Effector memory CD4-positive, alpha-beta T cell (primary cell): ENCODE measurements at regions not wholly inside any gene's neighbourhood (a gene's known extent, or its start where the extent isn't known, plus 50 kb on each side); places are given as distances from the start of the nearest gene placed in this dataset.

ENCODE experiments used
- DNase-seq, 3 donors: peaks; one replicate each; pipeline ENCODE4 v3.0.0-alpha.2; 2020
- H3K27ac ChIP-seq: 2 replicates; pipeline ENCODE4 v1.7.0; 2013; ENCODE audit warnings: mild to moderate bottlenecking, low read length, moderate library complexity; ENCODE audit not compliant: insufficient read depth, poor library complexity, severe bottlenecking
- H3K27me3 ChIP-seq: replicated peaks from 2 replicates; pipeline ENCODE4 v1.7.0; 2013; ENCODE audit warnings: mild to moderate bottlenecking, low read length; ENCODE audit not compliant: insufficient read depth, control insufficient read depth, poor library complexity, severe bottlenecking
- H3K36me3 ChIP-seq: 2 replicates; pipeline ENCODE4 v1.7.0; 2013; ENCODE audit warnings: mild to moderate bottlenecking, low read length, moderate library complexity; ENCODE audit not compliant: control insufficient read depth, insufficient read depth
- H3K4me1 ChIP-seq: 2 replicates; pipeline ENCODE4 v1.7.0; 2013; ENCODE audit warnings: low read length, mild to moderate bottlenecking; ENCODE audit not compliant: control insufficient read depth, insufficient read depth, poor library complexity, severe bottlenecking
- H3K4me3 ChIP-seq: 2 replicates; pipeline ENCODE4 v1.7.0; 2013; ENCODE audit warnings: low read length, low read depth, mild to moderate bottlenecking; ENCODE audit not compliant: insufficient read depth, poor library complexity, severe bottlenecking
- H3K9me3 ChIP-seq: 2 replicates; pipeline ENCODE4 v1.7.0; 2013; ENCODE audit warnings: mild to moderate bottlenecking, low read length, moderate library complexity; ENCODE audit not compliant: control insufficient read depth

GRCh38 chr3:16090024-16090423, 84.5 kb upstream of the GALNT15 start:
- Histone ChIP-seq H3K27ac (no peak overlapping the region), H3K4me1 (no peaks in the 10 kb centered on the region), H3K9me3 (no peaks in the 10 kb centered on the region), H3K27me3 (no peaks in the 10 kb centered on the region), H3K36me3 (no peaks in the 10 kb centered on the region), H3K4me3 (no peak overlapping the region)
- no peak for DNase-seq

DNA sequence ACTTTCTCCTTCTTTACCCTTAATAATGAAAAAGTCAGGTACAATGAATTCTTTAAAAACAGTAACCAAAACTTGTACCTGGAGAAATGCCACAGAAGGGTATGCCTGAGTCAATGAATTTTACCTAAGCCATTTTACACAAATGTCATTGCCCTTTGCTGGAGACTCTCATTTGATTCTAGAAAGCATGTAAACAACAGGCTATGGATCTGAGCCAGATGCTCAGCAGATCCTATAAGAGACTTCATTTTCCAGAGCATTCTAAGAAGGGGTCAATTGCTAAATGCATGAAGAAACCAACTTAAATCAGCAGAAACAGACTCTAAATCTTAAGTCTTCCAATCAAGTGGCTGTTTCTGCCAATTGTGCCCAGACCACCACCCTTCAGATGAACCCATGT, 83.8 kb upstream of the GALNT15 start:
- DNase-seq, result no peak
- Histone ChIP-seq H3K27ac (no peak overlapping the region), H3K27me3 (no peaks in the 10 kb centered on the region), H3K4me3 (no peak overlapping the region), H3K4me1 (no peaks in the 10 kb centered on the region), H3K9me3 (no peaks in the 10 kb centered on the region), H3K36me3 (no peaks in the 10 kb centered on the region)

DNA sequence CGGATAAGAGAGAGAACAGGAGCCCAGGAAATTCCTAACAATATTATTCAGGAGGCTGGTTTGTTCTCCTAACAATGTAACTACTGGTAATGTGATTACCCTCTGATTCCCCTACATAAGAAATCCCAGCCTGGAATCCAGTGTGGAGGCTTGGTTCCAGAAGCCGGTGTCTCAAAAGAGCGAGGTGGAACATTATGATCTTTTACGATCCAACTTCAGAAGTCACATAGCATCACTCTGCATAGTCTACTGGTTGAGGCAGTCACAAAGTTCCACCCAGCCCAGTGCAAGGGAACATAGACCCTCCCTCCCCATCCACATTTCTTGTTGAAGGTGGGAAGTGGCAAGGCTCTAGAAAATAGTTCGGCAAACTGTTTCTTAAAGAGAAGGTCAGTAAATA, 81.6 kb upstream of the GALNT15 start:
- no peak overlapping the region for H3K4me3 ChIP-seq
- no peaks in the 10 kb centered on the region for H3K27me3 ChIP-seq
- no peaks in the 10 kb centered on the region for H3K9me3 ChIP-seq
- no peak for DNase-seq
- no peak overlapping the region for H3K27ac ChIP-seq
- H3K4me1 ChIP-seq, result no peaks in the 10 kb centered on the region
- no peaks in the 10 kb centered on the region for H3K36me3 ChIP-seq

DNA sequence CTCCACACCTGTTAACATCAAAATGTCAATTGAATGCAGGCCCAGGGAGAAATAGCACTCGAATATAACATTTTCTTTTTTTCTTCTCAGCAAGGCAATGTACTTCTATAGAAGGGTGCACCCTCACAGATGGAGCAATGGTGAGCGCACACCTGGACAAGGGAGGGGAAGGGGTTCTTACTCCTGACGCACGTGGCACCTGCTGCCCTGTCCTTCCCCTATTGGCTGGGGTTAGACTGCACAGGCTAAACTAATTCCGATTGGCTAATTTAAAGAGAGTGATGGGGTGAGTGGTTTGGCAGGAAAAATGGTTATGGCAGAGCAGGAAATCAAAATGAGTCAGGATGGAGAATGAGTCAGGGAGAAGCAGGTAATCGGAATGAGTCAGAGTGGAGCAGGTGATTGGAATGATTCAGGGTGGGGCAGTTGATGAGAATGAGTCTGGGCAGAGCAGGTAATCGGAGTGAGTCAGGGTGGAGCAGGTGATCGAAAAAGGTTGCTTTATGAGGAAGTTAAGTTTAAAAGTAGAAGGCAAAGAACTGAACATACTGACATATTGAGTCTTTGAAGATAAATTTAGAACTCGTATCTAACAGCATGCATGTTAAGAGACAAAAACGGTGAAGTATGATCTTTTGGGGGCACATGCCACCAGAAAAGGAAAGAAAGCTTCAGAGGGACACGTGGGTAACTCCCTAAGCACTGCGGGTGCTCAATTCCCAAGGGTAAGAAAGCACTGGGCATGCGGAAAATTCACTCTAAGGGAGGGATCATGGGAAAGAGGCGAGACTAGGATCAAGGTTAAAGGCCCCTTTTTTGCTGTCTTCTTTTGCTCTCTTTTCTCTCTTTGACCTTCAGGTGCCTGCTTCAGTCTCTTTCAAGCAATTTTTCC, 72.9 kb upstream of the GALNT15 start:
- Histone ChIP-seq H3K27ac (no peak overlapping the region), H3K4me3 (no peak overlapping the region), H3K36me3 (no peaks in the 10 kb centered on the region), H3K9me3 (no peaks in the 10 kb centered on the region), H3K4me1 (no peaks in the 10 kb centered on the region), H3K27me3 (no peaks in the 10 kb centered on the region)
- no peak for DNase-seq

DNA sequence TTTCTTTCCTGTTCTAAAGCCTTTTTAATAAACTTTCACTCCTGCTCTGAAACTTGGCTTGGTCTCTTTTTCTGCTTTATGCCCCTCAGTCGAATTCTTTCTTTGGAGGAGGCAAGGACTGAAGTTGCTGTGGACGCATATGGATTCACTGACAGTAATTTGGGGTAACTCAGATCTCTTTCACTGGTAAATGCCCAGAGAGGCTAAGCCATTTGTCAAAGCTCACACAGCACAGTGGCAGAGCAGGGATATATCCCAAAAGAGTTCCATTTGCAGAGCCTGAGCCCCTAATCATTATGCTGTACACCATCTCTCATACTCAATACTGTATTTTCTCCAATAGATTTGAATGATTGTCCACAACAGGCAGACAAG, 72.3 kb upstream of the GALNT15 start:
- H3K9me3 ChIP-seq, result no peaks in the 10 kb centered on the region
- no peaks in the 10 kb centered on the region for H3K36me3 ChIP-seq
- no peak overlapping the region for H3K27ac ChIP-seq
- no peaks in the 10 kb centered on the region for H3K27me3 ChIP-seq
- DNase-seq, result no peak
- H3K4me1 ChIP-seq, result no peaks in the 10 kb centered on the region
- no peak overlapping the region for H3K4me3 ChIP-seq

DNA sequence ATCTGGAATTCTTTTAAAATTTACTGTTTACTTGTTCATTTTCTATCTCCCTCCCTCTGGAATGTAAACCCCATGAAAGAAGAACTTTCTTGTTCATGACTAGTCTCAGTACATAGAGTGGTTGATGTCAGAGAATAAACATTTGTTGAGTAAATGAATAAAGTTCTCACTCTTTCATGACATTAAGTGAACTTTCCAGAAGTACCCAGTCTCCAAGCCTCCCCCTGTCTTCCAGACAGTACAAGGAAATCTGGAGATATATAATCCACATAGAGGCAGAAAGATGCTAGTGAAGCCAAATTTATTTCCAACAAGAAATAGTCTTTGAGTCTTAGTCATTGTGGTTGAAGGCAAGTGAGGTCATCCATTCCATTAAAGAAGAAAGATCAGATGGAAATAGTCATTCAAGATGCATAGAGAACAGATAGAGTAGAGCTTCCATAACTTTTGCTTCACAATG, 71.5 kb upstream of the GALNT15 start:
- Histone ChIP-seq H3K36me3 (no peaks in the 10 kb centered on the region), H3K27ac (no peak overlapping the region), H3K4me3 (no peak overlapping the region), H3K9me3 (no peaks in the 10 kb centered on the region), H3K27me3 (no peaks in the 10 kb centered on the region), H3K4me1 (no peaks in the 10 kb centered on the region)
- DNase-seq, result no peak

DNA sequence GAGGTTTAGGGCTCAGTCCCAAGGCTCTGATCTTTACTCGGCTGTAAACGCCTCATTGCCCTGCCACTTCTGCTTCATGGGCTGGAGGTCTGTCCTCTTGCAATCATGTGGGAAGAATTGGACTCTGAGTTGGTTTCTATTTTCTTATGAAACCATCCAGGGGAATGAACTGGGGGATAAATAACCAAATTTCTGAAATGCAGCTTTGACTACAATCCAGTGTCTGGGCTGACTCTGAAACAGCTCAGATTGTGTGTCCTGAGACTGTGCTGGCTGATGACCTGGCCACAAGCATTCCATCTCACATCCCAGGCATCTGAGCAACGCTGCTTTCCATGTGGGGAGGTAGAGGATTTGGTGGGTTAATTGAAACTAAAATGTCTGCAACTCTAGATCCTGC, 71.0 kb upstream of the GALNT15 start:
- Histone ChIP-seq H3K27me3 (no peaks in the 10 kb centered on the region), H3K9me3 (no peaks in the 10 kb centered on the region), H3K4me3 (no peak overlapping the region), H3K27ac (no peak overlapping the region), H3K36me3 (no peaks in the 10 kb centered on the region), H3K4me1 (no peaks in the 10 kb centered on the region)
- DNase-seq, result no peak

DNA sequence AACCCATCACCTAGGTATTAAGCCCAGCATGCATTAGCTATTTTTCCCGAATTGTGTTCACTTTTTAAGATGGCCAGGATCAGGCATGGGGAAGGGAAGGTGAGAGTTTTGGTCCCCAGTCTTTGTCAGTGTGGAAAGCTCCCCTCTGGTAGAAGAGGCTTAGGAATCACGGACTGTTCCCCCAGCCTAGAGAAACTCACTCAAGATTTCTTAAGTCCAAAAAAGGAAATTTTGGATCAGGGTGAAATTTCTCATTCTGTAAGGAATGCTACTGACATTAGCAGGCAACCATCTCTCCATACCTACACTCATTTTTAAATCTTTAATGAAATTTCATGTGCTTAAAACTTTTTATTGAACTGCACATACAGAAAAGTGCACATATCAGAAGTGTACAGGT, 70.3 kb upstream of the GALNT15 start:
- Histone ChIP-seq H3K27me3 (no peaks in the 10 kb centered on the region), H3K4me3 (no peak overlapping the region), H3K36me3 (no peaks in the 10 kb centered on the region), H3K4me1 (no peaks in the 10 kb centered on the region), H3K9me3 (no peaks in the 10 kb centered on the region), H3K27ac (no peak overlapping the region)
- DNase-seq, result no peak

DNA sequence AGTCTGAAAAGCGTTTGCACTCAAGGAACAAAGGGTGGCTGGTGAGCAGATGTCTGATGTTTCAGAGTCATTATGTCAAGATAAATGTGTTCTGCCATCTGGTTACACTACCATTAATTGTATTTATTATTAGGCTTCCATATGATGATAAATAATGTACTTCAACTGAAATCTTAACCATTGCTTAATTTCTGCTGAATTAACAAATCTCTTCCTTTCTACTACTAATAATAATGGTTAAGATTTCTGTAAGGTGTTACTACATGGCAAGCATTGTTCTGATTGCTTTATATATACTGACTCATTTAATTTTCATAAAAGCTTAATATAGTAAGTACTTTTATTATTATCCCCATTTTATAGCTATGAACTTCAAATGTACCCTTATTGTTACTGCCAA, 68.4 kb upstream of the GALNT15 start:
- H3K27me3 ChIP-seq, result no peaks in the 10 kb centered on the region
- H3K27ac ChIP-seq, result no peak overlapping the region
- H3K9me3 ChIP-seq, result no peaks in the 10 kb centered on the region
- no peak for DNase-seq
- H3K36me3 ChIP-seq, result no peaks in the 10 kb centered on the region
- no peaks in the 10 kb centered on the region for H3K4me1 ChIP-seq
- H3K4me3 ChIP-seq, result no peak overlapping the region

GRCh38 chr3:16108424-16108823, 66.1 kb upstream of the GALNT15 start:
- no peak for DNase-seq
- H3K9me3 ChIP-seq, result no peaks in the 10 kb centered on the region
- H3K4me1 ChIP-seq, result no peaks in the 10 kb centered on the region
- no peaks in the 10 kb centered on the region for H3K36me3 ChIP-seq
- H3K27me3 ChIP-seq, result no peaks in the 10 kb centered on the region
- H3K4me3 ChIP-seq, result no peak overlapping the region
- no peak overlapping the region for H3K27ac ChIP-seq
